ENCODE measurements at regions not wholly inside any gene's neighbourhood (a gene's known extent, or its start where the extent isn't known, plus 50 kb on each side); places are given as distances from the start of the nearest gene placed in this dataset.

DNA sequence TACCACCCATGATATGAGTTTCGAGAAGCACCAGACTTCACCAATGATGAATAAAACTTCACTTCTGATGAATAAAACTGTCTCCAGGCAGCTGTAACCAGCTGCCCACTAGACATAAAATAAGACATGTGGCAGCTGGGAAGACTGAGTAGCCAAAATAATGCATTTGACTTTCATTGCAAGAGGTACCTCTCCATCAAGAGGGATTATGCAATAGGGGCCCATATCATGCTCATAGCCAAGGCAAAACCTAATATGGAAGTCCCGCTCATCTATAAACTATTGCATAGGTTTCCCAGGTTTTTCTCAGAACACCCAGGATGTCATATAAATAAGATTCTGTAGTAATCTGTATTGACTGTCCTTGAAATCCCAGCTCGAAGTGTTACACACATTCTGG lies 155.5 kb downstream of the SIM1 start:
- ATAC-seq (no peak), DNase-seq (no peak)
- no peaks in the 10 kb centered on the region for H3K9me3 ChIP-seq
- no peak overlapping the region for H3K27ac ChIP-seq
- H3K27me3 ChIP-seq, result no peaks in the 10 kb centered on the region
- no peak overlapping the region for H3K4me3 ChIP-seq
- TF ChIP-seq, protein P1, sequence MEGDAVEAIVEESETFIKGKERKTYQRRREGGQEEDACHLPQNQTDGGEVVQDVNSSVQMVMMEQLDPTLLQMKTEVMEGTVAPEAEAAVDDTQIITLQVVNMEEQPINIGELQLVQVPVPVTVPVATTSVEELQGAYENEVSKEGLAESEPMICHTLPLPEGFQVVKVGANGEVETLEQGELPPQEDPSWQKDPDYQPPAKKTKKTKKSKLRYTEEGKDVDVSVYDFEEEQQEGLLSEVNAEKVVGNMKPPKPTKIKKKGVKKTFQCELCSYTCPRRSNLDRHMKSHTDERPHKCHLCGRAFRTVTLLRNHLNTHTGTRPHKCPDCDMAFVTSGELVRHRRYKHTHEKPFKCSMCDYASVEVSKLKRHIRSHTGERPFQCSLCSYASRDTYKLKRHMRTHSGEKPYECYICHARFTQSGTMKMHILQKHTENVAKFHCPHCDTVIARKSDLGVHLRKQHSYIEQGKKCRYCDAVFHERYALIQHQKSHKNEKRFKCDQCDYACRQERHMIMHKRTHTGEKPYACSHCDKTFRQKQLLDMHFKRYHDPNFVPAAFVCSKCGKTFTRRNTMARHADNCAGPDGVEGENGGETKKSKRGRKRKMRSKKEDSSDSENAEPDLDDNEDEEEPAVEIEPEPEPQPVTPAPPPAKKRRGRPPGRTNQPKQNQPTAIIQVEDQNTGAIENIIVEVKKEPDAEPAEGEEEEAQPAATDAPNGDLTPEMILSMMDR (IDR thresholded peaks at IDR 0.05), result no peak
- H3K36me3 ChIP-seq, result no peaks in the 10 kb centered on the region
- intact Hi-C loops (cut with DNase I), result no loop called here
- H3K4me1 ChIP-seq, result no peaks in the 10 kb centered on the region

DNA sequence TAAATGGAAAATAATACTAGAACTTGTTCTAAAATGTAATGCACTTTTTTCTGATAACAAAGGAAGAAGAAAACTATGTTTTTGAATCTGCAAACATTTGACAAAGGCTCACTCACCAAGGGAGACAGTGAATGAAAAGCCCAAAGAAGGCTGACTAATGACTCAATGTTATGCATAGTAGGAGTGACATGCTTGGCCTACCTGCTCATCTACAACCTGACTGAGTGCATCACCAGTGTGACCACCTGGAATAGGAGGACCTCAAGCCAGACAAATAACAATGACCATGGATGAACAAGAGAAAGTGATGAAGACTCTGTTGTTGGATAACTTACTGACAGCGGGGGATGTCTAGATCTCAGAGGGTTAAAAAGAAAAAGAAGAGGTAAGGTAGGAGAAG lies 157.2 kb downstream of the SIM1 start:
- TF ChIP-seq, protein P1 (IDR thresholded peaks at IDR 0.05), result no peak
- no peak overlapping the region for H3K27ac ChIP-seq
- intact Hi-C loops (cut with DNase I), result no loop called here
- ATAC-seq, result no peak
- H3K4me1 ChIP-seq, result no peaks in the 10 kb centered on the region
- DNase-seq, result no peak
- H3K9me3 ChIP-seq, result no peaks in the 10 kb centered on the region
- H3K27me3 ChIP-seq, result no peaks in the 10 kb centered on the region
- H3K4me3 ChIP-seq, result no peak overlapping the region
- no peaks in the 10 kb centered on the region for H3K36me3 ChIP-seq

DNA sequence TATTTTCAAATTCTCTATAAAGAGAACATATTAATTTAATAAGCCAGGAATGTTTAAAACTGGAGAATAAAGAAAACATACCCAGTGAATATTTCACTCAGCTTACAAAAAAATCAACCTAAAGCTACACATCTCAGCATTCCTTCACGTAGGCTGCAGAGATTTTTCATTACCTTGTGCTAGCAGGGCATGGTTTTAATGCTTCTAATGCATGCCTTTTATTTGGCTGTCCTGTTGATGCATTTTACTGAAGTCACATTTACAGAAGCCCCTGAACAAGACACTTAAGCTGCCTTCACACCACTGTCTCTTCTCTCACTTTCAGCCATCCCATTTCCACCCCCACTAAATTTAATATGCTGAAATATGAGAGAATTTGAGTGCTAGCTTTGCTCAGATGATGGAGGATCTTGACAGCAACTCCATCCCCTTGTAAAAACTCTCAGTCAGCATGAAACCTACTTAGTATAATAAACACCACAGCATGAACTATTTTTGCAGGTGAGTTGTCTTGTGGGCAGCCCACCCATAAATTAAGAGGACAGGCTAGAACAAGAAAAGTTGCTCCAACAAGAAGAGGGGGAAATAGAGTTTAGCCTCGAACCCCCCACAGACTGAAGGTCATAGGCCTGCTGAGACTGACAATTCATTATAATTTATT lies 159.4 kb downstream of the SIM1 start:
- ATAC-seq (no peak), DNase-seq (no peak)
- Histone ChIP-seq H3K4me3 (no peak overlapping the region), H3K36me3 (no peaks in the 10 kb centered on the region), H3K4me1 (no peaks in the 10 kb centered on the region), H3K27ac (no peak overlapping the region), H3K27me3 (no peaks in the 10 kb centered on the region), H3K9me3 (no peaks in the 10 kb centered on the region)
- intact Hi-C loops (cut with DNase I), result no loop called here
- TF ChIP-seq, protein P1 (IDR thresholded peaks at IDR 0.05), result no peak

DNA sequence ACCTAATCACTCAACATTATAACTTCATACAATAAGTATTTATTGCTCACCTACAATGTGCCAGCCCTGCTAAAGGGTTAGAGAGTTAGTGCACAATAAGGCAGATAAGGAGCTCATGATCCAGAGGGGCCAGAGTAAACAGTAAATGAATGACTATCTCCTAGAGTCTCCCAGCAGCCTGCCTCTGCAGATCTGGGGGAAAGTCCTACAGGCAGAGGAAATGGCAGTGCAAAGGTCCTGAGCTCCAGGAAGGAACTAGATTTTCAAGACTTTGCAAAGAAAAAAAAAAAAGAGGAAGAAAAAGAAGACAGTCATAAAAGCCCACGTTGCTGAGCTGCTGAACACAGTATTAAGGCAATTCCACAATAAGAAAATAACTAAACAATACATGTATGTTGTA lies 160.1 kb downstream of the SIM1 start:
- no peak overlapping the region for H3K27ac ChIP-seq
- no peaks in the 10 kb centered on the region for H3K9me3 ChIP-seq
- H3K4me3 ChIP-seq, result no peak overlapping the region
- ATAC-seq, result no peak
- intact Hi-C loops (cut with DNase I), result no loop called here
- H3K36me3 ChIP-seq, result no peaks in the 10 kb centered on the region
- no peaks in the 10 kb centered on the region for H3K4me1 ChIP-seq
- no peak for DNase-seq
- H3K27me3 ChIP-seq, result no peaks in the 10 kb centered on the region
- TF ChIP-seq, protein P1 (IDR thresholded peaks at IDR 0.05), result no peak

DNA sequence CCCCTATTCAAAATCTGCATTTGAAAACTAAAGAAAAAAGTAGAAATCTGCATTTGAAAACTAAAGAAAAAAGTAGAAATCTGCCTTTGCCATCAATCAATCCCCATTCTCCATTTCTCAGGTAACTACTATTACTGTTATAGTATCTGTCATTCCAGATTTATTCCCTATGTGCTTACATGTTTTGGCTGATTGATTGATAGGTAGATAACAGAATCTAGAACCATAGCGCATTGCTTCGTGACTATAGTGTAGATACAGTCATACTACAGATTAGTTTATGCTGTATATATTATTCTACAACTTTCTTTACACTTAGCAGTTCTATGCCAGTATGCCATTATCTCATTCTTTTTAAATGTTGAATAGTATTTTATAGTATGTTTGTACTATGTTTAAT lies 163.0 kb downstream of the SIM1 start:
- Histone ChIP-seq H3K27me3 (no peaks in the 10 kb centered on the region), H3K27ac (no peak overlapping the region), H3K4me1 (no peaks in the 10 kb centered on the region), H3K4me3 (no peak overlapping the region), H3K9me3 (no peaks in the 10 kb centered on the region), H3K36me3 (no peaks in the 10 kb centered on the region)
- DNase-seq (no peak), ATAC-seq (no peak)
- TF ChIP-seq, protein P1 (IDR thresholded peaks at IDR 0.05), result no peak
- intact Hi-C loops (cut with DNase I), result no loop called here

Measured in left lung (tissue), 4 donors.